ENCODE measurements at regions not wholly inside any gene's neighbourhood (a gene's known extent, or its start where the extent isn't known, plus 50 kb on each side); places are given as distances from the start of the nearest gene placed in this dataset.
A peak's percentile ranks its signal among the peaks of the same experiment; 100 is the strongest.

- no peak overlapping the region for H3K9ac ChIP-seq (ENCODE audit: low read length)
- peaks cover 5% of the 10 kb centered on the region for H3K27me3 ChIP-seq (replicated peaks; ENCODE audit: control insufficient read depth, insufficient read depth, low read length)
- no peaks in the 10 kb centered on the region for H3K4me1 ChIP-seq (ENCODE audit: control insufficient read depth, insufficient read depth, low read length)
- DNase-seq (ENCODE audit: low read depth) = no peak
- no peak overlapping the region for H3K4me3 ChIP-seq (ENCODE audit: low read length)
- no peaks in the 10 kb centered on the region for H3K36me3 ChIP-seq (ENCODE audit: control insufficient read depth, insufficient read depth, low read length, severe bottlenecking)
- no peaks in the 10 kb centered on the region for H3K9me3 ChIP-seq (ENCODE audit: control insufficient read depth, low read length)
Measured at GRCh38 chrX:113315927-113316326, 475.3 kb upstream of the AMOT start.

- H3K27me3 ChIP-seq (replicated peaks; ENCODE audit: control insufficient read depth, insufficient read depth, low read length) = no peaks in the 10 kb centered on the region
- H3K9me3 ChIP-seq (ENCODE audit: control insufficient read depth, low read length) = no peaks in the 10 kb centered on the region
- DNase-seq (ENCODE audit: low read depth) = peak; percentile 78
- H3K4me1 ChIP-seq (ENCODE audit: control insufficient read depth, insufficient read depth, low read length) = no peaks in the 10 kb centered on the region
- H3K4me3 ChIP-seq (ENCODE audit: low read length) = no peak overlapping the region
- H3K9ac ChIP-seq (ENCODE audit: low read length) = no peak overlapping the region
- H3K36me3 ChIP-seq (ENCODE audit: control insufficient read depth, insufficient read depth, low read length, severe bottlenecking) = no peaks in the 10 kb centered on the region
Measured at GRCh38 chrX:113305496-113305895, 464.9 kb upstream of the AMOT start.

- no peaks in the 10 kb centered on the region for H3K4me1 ChIP-seq (ENCODE audit: control insufficient read depth, insufficient read depth, low read length)
- no peaks in the 10 kb centered on the region for H3K36me3 ChIP-seq (ENCODE audit: control insufficient read depth, insufficient read depth, low read length, severe bottlenecking)
- peaks cover 3% of the 10 kb centered on the region for H3K27me3 ChIP-seq (replicated peaks; ENCODE audit: control insufficient read depth, insufficient read depth, low read length)
- peak; percentile 65 for DNase-seq (ENCODE audit: low read depth)
- no peak overlapping the region for H3K4me3 ChIP-seq (ENCODE audit: low read length)
- no peaks in the 10 kb centered on the region for H3K9me3 ChIP-seq (ENCODE audit: control insufficient read depth, low read length)
- no peak overlapping the region for H3K9ac ChIP-seq (ENCODE audit: low read length)
Measured at GRCh38 chrX:113300580-113300979, 459.9 kb upstream of the AMOT start.

GRCh38 chrX:113297437-113297836 lies 456.8 kb upstream of the AMOT start:
- Histone ChIP-seq H3K27me3 (replicated peaks; ENCODE audit: control insufficient read depth, insufficient read depth, low read length) (peaks cover 3% of the 10 kb centered on the region), H3K36me3 (ENCODE audit: control insufficient read depth, insufficient read depth, low read length, severe bottlenecking) (no peaks in the 10 kb centered on the region)

GRCh38 chrX:113289503-113289902 lies 448.9 kb upstream of the AMOT start:
- H3K27me3 ChIP-seq (replicated peaks; ENCODE audit: control insufficient read depth, insufficient read depth, low read length) = no peaks in the 10 kb centered on the region
- H3K36me3 ChIP-seq (ENCODE audit: control insufficient read depth, insufficient read depth, low read length, severe bottlenecking) = no peaks in the 10 kb centered on the region
- no peaks in the 10 kb centered on the region for H3K9me3 ChIP-seq (ENCODE audit: control insufficient read depth, low read length)
- no peaks in the 10 kb centered on the region for H3K4me1 ChIP-seq (ENCODE audit: control insufficient read depth, insufficient read depth, low read length)
- no peak overlapping the region for H3K4me3 ChIP-seq (ENCODE audit: low read length)
- H3K9ac ChIP-seq (ENCODE audit: low read length) = no peak overlapping the region
- no peak for DNase-seq (ENCODE audit: low read depth)

More at GRCh38 chrX:113297437-113297836, 456.8 kb upstream of the AMOT start:
- Histone ChIP-seq H3K4me3 (ENCODE audit: low read length) (no peak overlapping the region), H3K9ac (ENCODE audit: low read length) (no peak overlapping the region), H3K4me1 (ENCODE audit: control insufficient read depth, insufficient read depth, low read length) (no peaks in the 10 kb centered on the region), H3K9me3 (ENCODE audit: control insufficient read depth, low read length) (no peaks in the 10 kb centered on the region)
- peak; percentile 46 for DNase-seq (ENCODE audit: low read depth)

- no peak overlapping the region for H3K4me3 ChIP-seq (ENCODE audit: low read length)
- no peaks in the 10 kb centered on the region for H3K4me1 ChIP-seq (ENCODE audit: control insufficient read depth, insufficient read depth, low read length)
Measured at GRCh38 chrX:113287761-113288160, 447.1 kb upstream of the AMOT start.

GRCh38 chrX:113275804-113276203 lies 435.2 kb upstream of the AMOT start:
- no peaks in the 10 kb centered on the region for H3K9me3 ChIP-seq (ENCODE audit: control insufficient read depth, low read length)
- no peak for DNase-seq (ENCODE audit: low read depth)
- no peaks in the 10 kb centered on the region for H3K36me3 ChIP-seq (ENCODE audit: control insufficient read depth, insufficient read depth, low read length, severe bottlenecking)
- no peak overlapping the region for H3K9ac ChIP-seq (ENCODE audit: low read length)
- H3K27me3 ChIP-seq (replicated peaks; ENCODE audit: control insufficient read depth, insufficient read depth, low read length) = peaks cover 6% of the 10 kb centered on the region
- no peak overlapping the region for H3K4me3 ChIP-seq (ENCODE audit: low read length)
- H3K4me1 ChIP-seq (ENCODE audit: control insufficient read depth, insufficient read depth, low read length) = no peaks in the 10 kb centered on the region

More at GRCh38 chrX:113287761-113288160, 447.1 kb upstream of the AMOT start:
- Histone ChIP-seq H3K9me3 (ENCODE audit: control insufficient read depth, low read length) (no peaks in the 10 kb centered on the region), H3K27me3 (replicated peaks; ENCODE audit: control insufficient read depth, insufficient read depth, low read length) (no peaks in the 10 kb centered on the region), H3K9ac (ENCODE audit: low read length) (no peak overlapping the region), H3K36me3 (ENCODE audit: control insufficient read depth, insufficient read depth, low read length, severe bottlenecking) (no peaks in the 10 kb centered on the region)
- no peak for DNase-seq (ENCODE audit: low read depth)

- Histone ChIP-seq H3K36me3 (ENCODE audit: control insufficient read depth, insufficient read depth, low read length, severe bottlenecking) (no peaks in the 10 kb centered on the region), H3K9me3 (ENCODE audit: control insufficient read depth, low read length) (no peaks in the 10 kb centered on the region), H3K4me1 (ENCODE audit: control insufficient read depth, insufficient read depth, low read length) (no peaks in the 10 kb centered on the region), H3K4me3 (ENCODE audit: low read length) (no peak overlapping the region), H3K9ac (ENCODE audit: low read length) (no peak overlapping the region), H3K27me3 (replicated peaks; ENCODE audit: control insufficient read depth, insufficient read depth, low read length) (peaks cover 6% of the 10 kb centered on the region)
- DNase-seq (ENCODE audit: low read depth) = no peak
Measured at GRCh38 chrX:113274791-113275190, 434.2 kb upstream of the AMOT start.

GRCh38 chrX:113274345-113274744 lies 433.7 kb upstream of the AMOT start:
- Histone ChIP-seq H3K9ac (ENCODE audit: low read length) (no peak overlapping the region), H3K4me3 (ENCODE audit: low read length) (no peak overlapping the region), H3K27me3 (replicated peaks; ENCODE audit: control insufficient read depth, insufficient read depth, low read length) (peaks cover 8% of the 10 kb centered on the region), H3K9me3 (ENCODE audit: control insufficient read depth, low read length) (no peaks in the 10 kb centered on the region), H3K36me3 (ENCODE audit: control insufficient read depth, insufficient read depth, low read length, severe bottlenecking) (no peaks in the 10 kb centered on the region), H3K4me1 (ENCODE audit: control insufficient read depth, insufficient read depth, low read length) (no peaks in the 10 kb centered on the region)
- no peak for DNase-seq (ENCODE audit: low read depth)

- Histone ChIP-seq H3K9ac (ENCODE audit: low read length) (no peak overlapping the region), H3K4me3 (ENCODE audit: low read length) (no peak overlapping the region), H3K27me3 (replicated peaks; ENCODE audit: control insufficient read depth, insufficient read depth, low read length) (peaks cover 10% of the 10 kb centered on the region), H3K9me3 (ENCODE audit: control insufficient read depth, low read length) (no peaks in the 10 kb centered on the region), H3K4me1 (ENCODE audit: control insufficient read depth, insufficient read depth, low read length) (no peaks in the 10 kb centered on the region), H3K36me3 (ENCODE audit: control insufficient read depth, insufficient read depth, low read length, severe bottlenecking) (no peaks in the 10 kb centered on the region)
- no peak for DNase-seq (ENCODE audit: low read depth)
Measured at GRCh38 chrX:113269203-113269602, 428.6 kb upstream of the AMOT start.

- DNase-seq (ENCODE audit: low read depth) = peak; percentile 6
- H3K36me3 ChIP-seq (ENCODE audit: control insufficient read depth, insufficient read depth, low read length, severe bottlenecking) = no peaks in the 10 kb centered on the region
Measured at GRCh38 chrX:113260474-113260873, 419.8 kb upstream of the AMOT start.

GRCh38 chrX:113222305-113222704 lies 381.7 kb upstream of the AMOT start:
- H3K9ac ChIP-seq (ENCODE audit: low read length) = no peak overlapping the region
- H3K36me3 ChIP-seq (ENCODE audit: control insufficient read depth, insufficient read depth, low read length, severe bottlenecking) = no peaks in the 10 kb centered on the region
- no peak overlapping the region for H3K4me3 ChIP-seq (ENCODE audit: low read length)
- peaks cover 11% of the 10 kb centered on the region for H3K9me3 ChIP-seq (ENCODE audit: control insufficient read depth, low read length)
- DNase-seq (ENCODE audit: low read depth) = no peak
- no peaks in the 10 kb centered on the region for H3K4me1 ChIP-seq (ENCODE audit: control insufficient read depth, insufficient read depth, low read length)
- H3K27me3 ChIP-seq (replicated peaks; ENCODE audit: control insufficient read depth, insufficient read depth, low read length) = peaks cover 25% of the 10 kb centered on the region

More at GRCh38 chrX:113260474-113260873, 419.8 kb upstream of the AMOT start:
- Histone ChIP-seq H3K4me3 (ENCODE audit: low read length) (no peak overlapping the region), H3K9me3 (ENCODE audit: control insufficient read depth, low read length) (no peaks in the 10 kb centered on the region), H3K9ac (ENCODE audit: low read length) (no peak overlapping the region), H3K4me1 (ENCODE audit: control insufficient read depth, insufficient read depth, low read length) (no peaks in the 10 kb centered on the region), H3K27me3 (replicated peaks; ENCODE audit: control insufficient read depth, insufficient read depth, low read length) (peaks cover 19% of the 10 kb centered on the region)
